IMR-90 (cell line): ENCODE measurements at regions not wholly inside any gene's neighbourhood (a gene's known extent, or its start where the extent isn't known, plus 50 kb on each side); places are given as distances from the start of the nearest gene placed in this dataset.

Experiments used
- ATAC-seq: fragments of 200-7000 bp; cut with Tn5 transposase; 2 replicates; pipeline ENCODE4 v1.9.1; 2020; ENCODE audit warnings: low read depth, mild to moderate bottlenecking, moderate library complexity
- BruUV-seq: library from RNA; stranded (reverse); fragments of 400-500 nt; replicated peaks from 2 replicates; lab custom pipeline; 2021; lab: Mats Ljungman, UMichigan
- CTCF ChIA-PET: fragments of 300-600 bp; formaldehyde crosslinking; extraction: SDS; loops from one replicate; lab custom pipeline; 2021; ENCODE audit warnings: antibody characterized with exemption; lab: Yijun Ruan, JAX
- POLR2A ChIA-PET: fragments of 300-600 bp; sonication (Branson Sonifier 250); formaldehyde crosslinking; loops from one replicate; lab custom pipeline; 2022; ENCODE audit warnings: antibody characterized with exemption; ENCODE audit not compliant: unreplicated experiment; lab: Charles Lee
- DNase-seq: peaks from one replicate; pipeline ENCODE4 v3.0.0; 2013
- H2AFZ ChIP-seq: replicated peaks from 2 replicates; pipeline ENCODE3; 2013; ENCODE audit warnings: low read length, mild to moderate bottlenecking; ENCODE audit not compliant: poor library complexity
- H2AK5ac ChIP-seq: 2 replicates; pipeline ENCODE4 v1.6.1; 2013; ENCODE audit warnings: low read depth, low read length, inconsistent platforms
- H2AK9ac ChIP-seq: replicated peaks from 2 replicates; pipeline ENCODE3; 2013; ENCODE audit warnings: mild to moderate bottlenecking, low read depth, low read length, moderate library complexity; ENCODE audit not compliant: poor library complexity
- H2BK120ac ChIP-seq: 2 replicates; pipeline ENCODE4 v1.6.1; 2013; ENCODE audit warnings: low read depth, low read length, inconsistent platforms
- H2BK15ac ChIP-seq: 3 replicates; pipeline ENCODE4 v1.6.1; 2013; ENCODE audit warnings: low read depth, low read length, inconsistent platforms
- H2BK20ac ChIP-seq: 2 replicates; pipeline ENCODE4 v1.6.1; 2013; ENCODE audit warnings: low read depth, mild to moderate bottlenecking, inconsistent platforms, low read length, moderate library complexity
- H2BK5ac ChIP-seq: 2 replicates; pipeline ENCODE4 v1.6.1; 2013; ENCODE audit warnings: mild to moderate bottlenecking, low read depth, low read length, inconsistent platforms; ENCODE audit not compliant: poor library complexity, severe bottlenecking
- H3K14ac ChIP-seq: replicated peaks from 2 replicates; pipeline ENCODE4 v1.6.1; 2013; ENCODE audit warnings: low read depth, low read length, inconsistent platforms
- H3K18ac ChIP-seq: 2 replicates; pipeline ENCODE4 v1.6.1; 2013; ENCODE audit warnings: low read depth, low read length, control low read depth
- H3K23ac ChIP-seq: 2 replicates; pipeline ENCODE4 v1.6.1; 2013; ENCODE audit warnings: low read depth, low read length, inconsistent platforms
- H3K27ac ChIP-seq: 2 replicates; pipeline ENCODE4 v1.5.1; 2013; ENCODE audit warnings: mild to moderate bottlenecking, control low read depth, low read length; ENCODE audit not compliant: insufficient read depth
- H3K27me3 ChIP-seq: 2 replicates; pipeline ENCODE4 v1.6.1; 2013; ENCODE audit warnings: low read length; ENCODE audit not compliant: control insufficient read depth, insufficient read depth
- H3K36me3 ChIP-seq: 2 replicates; pipeline ENCODE4 v1.6.1; 2013; ENCODE audit warnings: low read length, mixed read lengths; ENCODE audit not compliant: control insufficient read depth, insufficient read depth
- H3K4ac ChIP-seq: 2 replicates; pipeline ENCODE4 v1.6.1; 2013; ENCODE audit warnings: low read depth, low read length, inconsistent platforms
- H3K4me1 ChIP-seq: 2 replicates; pipeline ENCODE4 v1.6.1; 2013; ENCODE audit warnings: low read length, mixed read lengths; ENCODE audit not compliant: control insufficient read depth, insufficient read depth
- H3K4me2 ChIP-seq: 2 replicates; pipeline ENCODE4 v1.6.1; 2013; ENCODE audit warnings: low read depth, mild to moderate bottlenecking, control low read depth, low read length, moderate library complexity
- H3K4me3 ChIP-seq: 2 replicates; pipeline ENCODE4 v1.5.1; 2013; ENCODE audit warnings: low read depth, mild to moderate bottlenecking, control low read depth, low read length, moderate library complexity; ENCODE audit not compliant: insufficient read depth
- H3K56ac ChIP-seq: 2 replicates; pipeline ENCODE4 v1.6.1; 2013; ENCODE audit warnings: low read length, inconsistent platforms; ENCODE audit not compliant: insufficient read depth; ENCODE audit errors: extremely low read depth
- H3K79me1 ChIP-seq, 2 experiments: 2 replicates each; pipeline ENCODE4 v1.6.1; 2013; ENCODE audit warnings: low read length in 2 of 2, inconsistent platforms in 1 of 2, low read depth in 1 of 2
- H3K9ac ChIP-seq: 2 replicates; pipeline ENCODE4 v1.6.1; 2013; ENCODE audit warnings: low read depth, low read length, control low read depth
- H3K9me1 ChIP-seq: 2 replicates; pipeline ENCODE4 v1.6.1; 2013; ENCODE audit warnings: low read length, inconsistent platforms; ENCODE audit not compliant: insufficient read depth
- H3K9me3 ChIP-seq: 2 replicates; pipeline ENCODE4 v1.6.1; 2013; ENCODE audit warnings: low read length; ENCODE audit not compliant: control insufficient read depth, insufficient read depth
- H4K20me1 ChIP-seq: 2 replicates; pipeline ENCODE4 v1.6.1; 2013; ENCODE audit warnings: low read length, inconsistent platforms; ENCODE audit not compliant: insufficient read depth
- H4K5ac ChIP-seq: 2 replicates; pipeline ENCODE4 v1.6.1; 2013; ENCODE audit warnings: mild to moderate bottlenecking, low read depth, low read length, control low read depth
- H4K8ac ChIP-seq, 2 experiments: 2 replicates each; pipeline ENCODE4 v1.6.1; 2013; ENCODE audit warnings: low read depth in 2 of 2, low read length in 2 of 2, control low read depth in 1 of 2, inconsistent platforms in 1 of 2
- H4K91ac ChIP-seq: 2 replicates; pipeline ENCODE4 v1.6.1; 2013; ENCODE audit warnings: low read depth, low read length, inconsistent platforms; ENCODE audit not compliant: insufficient read depth
- BHLHE40 ChIP-seq: fragments of 150-350 bp; IDR thresholded peaks from 2 replicates; pipeline ENCODE4 v1.6.1; 2016; ENCODE audit warnings: mild to moderate bottlenecking, low read depth, low read length
- CEBPB ChIP-seq: IDR thresholded peaks from 2 replicates; pipeline ENCODE4 v1.6.1; 2012; ENCODE audit warnings: low read depth, low read length, improper control_type of control experiment
- CHD1 ChIP-seq: IDR thresholded peaks from 2 replicates; pipeline ENCODE4 v1.6.1; 2012; ENCODE audit warnings: low read depth, low read length, improper control_type of control experiment
- CTCF ChIP-seq: conservative IDR thresholded peaks from 2 replicates; pipeline ENCODE4 v1.5.1; 2012; ENCODE audit warnings: mild to moderate bottlenecking, low read depth, low read length, improper control_type of control experiment
- MAZ ChIP-seq: IDR thresholded peaks from 2 replicates; pipeline ENCODE4 v1.6.1; 2012; ENCODE audit warnings: low read depth, mild to moderate bottlenecking, low read length, improper control_type of control experiment, moderate library complexity, borderline replicate concordance
- MXI1 ChIP-seq: IDR thresholded peaks from 2 replicates; pipeline ENCODE4 v1.6.1; 2012; ENCODE audit warnings: low read depth, mild to moderate bottlenecking, low read length, moderate library complexity, borderline replicate concordance
- NFE2L2 ChIP-seq: fragments of 150-350 bp; IDR thresholded peaks from 2 replicates; pipeline ENCODE4 v1.6.1; 2016; ENCODE audit warnings: low read depth, mild to moderate bottlenecking, low read length
- POLR2A ChIP-seq: IDR thresholded peaks from 2 replicates; pipeline ENCODE4 v1.6.1; 2012; ENCODE audit warnings: mild to moderate bottlenecking, low read depth, low read length
- RAD21 ChIP-seq: IDR thresholded peaks from 2 replicates; pipeline ENCODE4 v1.6.1; 2012; ENCODE audit warnings: low read length, improper control_type of control experiment
- RCOR1 ChIP-seq: IDR thresholded peaks from 2 replicates; pipeline ENCODE4 v1.6.1; 2012; ENCODE audit warnings: mild to moderate bottlenecking, low read length, improper control_type of control experiment; ENCODE audit not compliant: insufficient replicate concordance
- RFX5 ChIP-seq: IDR thresholded peaks from 2 replicates; pipeline ENCODE4 v1.8.0; 2012; ENCODE audit warnings: low read depth, mild to moderate bottlenecking, low read length, moderate library complexity
- SMC3 ChIP-seq: fragments of 150-350 bp; IDR thresholded peaks from 2 replicates; pipeline ENCODE4 v1.6.1; 2016; ENCODE audit warnings: low read depth, mild to moderate bottlenecking, antibody characterized with exemption, low read length, moderate library complexity
- USF2 ChIP-seq: fragments of 150-350 bp; IDR thresholded peaks from 2 replicates; pipeline ENCODE4 v1.6.1; 2017; ENCODE audit warnings: mild to moderate bottlenecking, antibody characterized with exemption, low read length, low read depth
- dilution Hi-C: fragments of 300-500 bp; cut with HindIII; formaldehyde crosslinking; loops from one replicate; pipeline ENCODE4 v1.14.3; 2018; ENCODE audit warnings: low sequenced_read_pairs; ENCODE audit not compliant: unreplicated experiment
- in situ Hi-C: fragments of 300-500 bp; cut with MboI; formaldehyde crosslinking; loops from 3 replicates; pipeline ENCODE4 v1.14.3; 2019; ENCODE audit warnings: low sequenced_read_pairs, inconsistent platforms, mixed read lengths
- intact Hi-C: fragments of 100-400 bp; cut with micrococcal nuclease; formaldehyde crosslinking; loops from 2 replicates; pipeline ENCODE4 v1.10.0; 2022
- TF ChIP-seq, protein P1 (sequence below): fragments of 150-350 bp; IDR thresholded peaks from 2 replicates; pipeline ENCODE4 v1.6.1; 2016; ENCODE audit warnings: low read depth, mild to moderate bottlenecking, low read length, moderate library complexity, borderline replicate concordance

DNA sequence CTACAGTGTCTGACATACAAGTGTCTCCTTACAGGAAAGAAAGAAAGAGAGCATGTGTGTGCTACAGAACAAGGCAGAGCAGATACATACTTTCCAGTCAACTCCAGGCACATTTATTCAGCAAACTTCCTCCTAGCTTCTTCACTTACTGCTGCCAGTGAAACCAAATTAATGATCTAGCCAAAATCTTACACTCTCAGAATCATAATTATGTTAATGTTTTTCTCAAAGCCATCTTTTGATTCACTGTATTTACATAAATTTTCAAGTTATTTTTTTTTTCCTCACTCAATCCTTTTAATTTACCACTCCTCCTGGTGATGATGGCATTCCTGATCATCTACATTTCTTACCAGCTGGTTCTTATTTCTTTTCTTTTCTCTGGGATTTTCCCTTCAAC lies 326.7 kb downstream of the IGSF11 start:
- no peaks in the 10 kb centered on the region for H3K9me1 ChIP-seq
- H3K27me3 ChIP-seq, result no peaks in the 10 kb centered on the region
- no peaks in the 10 kb centered on the region for H3K9me3 ChIP-seq
- no peak overlapping the region for H3K9ac ChIP-seq
- ATAC-seq (no peak), DNase-seq (no peak)
- no peak overlapping the region for H3K56ac ChIP-seq
- no peak overlapping the region for H3K4me3 ChIP-seq
- no peak overlapping the region for H3K27ac ChIP-seq
- H4K91ac ChIP-seq, result no peak overlapping the region
- no peak overlapping the region for H2BK15ac ChIP-seq
- H3K79me1 ChIP-seq, result no peaks in the 10 kb centered on the region
- BruUV-seq, result no TSS peak
- no peak overlapping the region for H2AK9ac ChIP-seq
- H2AK5ac ChIP-seq, result no peak overlapping the region
- H2BK20ac ChIP-seq, result no peak overlapping the region
- H4K8ac ChIP-seq, result no peak overlapping the region
- no peaks in the 10 kb centered on the region for H4K20me1 ChIP-seq
- POLR2A ChIA-PET, result no interaction called here
- no peak overlapping the region for H3K4me2 ChIP-seq
- no peak overlapping the region for H2BK120ac ChIP-seq
- no peak for TF ChIP-seq RAD21
- TF ChIP-seq USF2, result no peak
- TF ChIP-seq CHD1, result no peak
- TF ChIP-seq CEBPB, result no peak
- TF ChIP-seq RFX5, result no peak
- TF ChIP-seq CTCF, result no peak
- TF ChIP-seq POLR2A, result no peak
- TF ChIP-seq SMC3, result no peak
- TF ChIP-seq NFE2L2, result no peak
- no peak for TF ChIP-seq BHLHE40
- TF ChIP-seq, protein P1, sequence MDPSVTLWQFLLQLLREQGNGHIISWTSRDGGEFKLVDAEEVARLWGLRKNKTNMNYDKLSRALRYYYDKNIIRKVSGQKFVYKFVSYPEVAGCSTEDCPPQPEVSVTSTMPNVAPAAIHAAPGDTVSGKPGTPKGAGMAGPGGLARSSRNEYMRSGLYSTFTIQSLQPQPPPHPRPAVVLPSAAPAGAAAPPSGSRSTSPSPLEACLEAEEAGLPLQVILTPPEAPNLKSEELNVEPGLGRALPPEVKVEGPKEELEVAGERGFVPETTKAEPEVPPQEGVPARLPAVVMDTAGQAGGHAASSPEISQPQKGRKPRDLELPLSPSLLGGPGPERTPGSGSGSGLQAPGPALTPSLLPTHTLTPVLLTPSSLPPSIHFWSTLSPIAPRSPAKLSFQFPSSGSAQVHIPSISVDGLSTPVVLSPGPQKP, result no peak
- no peak for TF ChIP-seq MAZ
- no peak for TF ChIP-seq RCOR1
- TF ChIP-seq MXI1, result no peak
- H3K36me3 ChIP-seq, result no peaks in the 10 kb centered on the region
- intact Hi-C loops, result no loop called here
- dilution Hi-C loops, result no loop called here
- H3K23ac ChIP-seq, result no peak overlapping the region
- in situ Hi-C loops, result no loop called here
- CTCF ChIA-PET, result no interaction called here
- no peak overlapping the region for H2BK5ac ChIP-seq
- H2AFZ ChIP-seq, result no peak overlapping the region
- H3K4ac ChIP-seq, result no peak overlapping the region
- no peak overlapping the region for H3K18ac ChIP-seq
- no peaks in the 10 kb centered on the region for H3K4me1 ChIP-seq
- H4K5ac ChIP-seq, result no peak overlapping the region
- no peak overlapping the region for H3K14ac ChIP-seq
